ENCODE measurements at regions not wholly inside any gene's neighbourhood (a gene's known extent, or its start where the extent isn't known, plus 50 kb on each side); places are given as distances from the start of the nearest gene placed in this dataset.
"Not testable (repeated sequence)": the region's sequence is repeated elsewhere in the genome, so short reads cannot be mapped to it uniquely, and the experiment has no call there.

DNA sequence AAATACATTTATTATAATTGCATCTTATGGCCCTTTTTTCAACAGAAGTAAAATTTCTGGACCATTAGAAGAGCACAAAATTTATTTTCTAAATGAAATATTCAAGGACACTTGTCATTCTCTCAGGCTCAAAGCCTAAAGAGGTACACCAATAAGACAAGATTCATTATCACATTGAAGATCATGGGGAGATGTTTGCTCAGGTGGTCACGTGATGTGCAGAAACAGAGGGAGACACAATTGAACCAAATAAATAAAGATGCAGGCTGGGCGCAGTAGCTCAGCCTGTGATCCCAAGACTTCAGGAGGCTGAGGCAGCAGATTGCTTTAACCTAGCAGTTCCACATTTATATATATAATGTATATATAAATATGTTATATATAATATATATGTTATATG lies 53.2 kb upstream of the TMEM254 start:
- Histone ChIP-seq H3K4me1 (replicated peaks in 1 of 2) (no peaks in the 10 kb centered on the region), H3K27ac (no peak overlapping the region), H3K4me3 (no peak overlapping the region), H3K36me3 (replicated peaks in 1 of 2) (no peaks in the 10 kb centered on the region), H3K27me3 (no peaks in the 10 kb centered on the region), H3K9me3 (replicated peaks in 1 of 3) (no peaks in the 10 kb centered on the region)
- DNase-seq, result no peak
- WGBS, 4 donors, result 80 to 87% (median 84%) methylated on average over 2 of the region's 2 CpGs
- intact Hi-C loops (cut with DNase I), result no loop called here
- TF ChIP-seq POLR2A (IDR thresholded peaks at IDR 0.05), result no peak

DNA sequence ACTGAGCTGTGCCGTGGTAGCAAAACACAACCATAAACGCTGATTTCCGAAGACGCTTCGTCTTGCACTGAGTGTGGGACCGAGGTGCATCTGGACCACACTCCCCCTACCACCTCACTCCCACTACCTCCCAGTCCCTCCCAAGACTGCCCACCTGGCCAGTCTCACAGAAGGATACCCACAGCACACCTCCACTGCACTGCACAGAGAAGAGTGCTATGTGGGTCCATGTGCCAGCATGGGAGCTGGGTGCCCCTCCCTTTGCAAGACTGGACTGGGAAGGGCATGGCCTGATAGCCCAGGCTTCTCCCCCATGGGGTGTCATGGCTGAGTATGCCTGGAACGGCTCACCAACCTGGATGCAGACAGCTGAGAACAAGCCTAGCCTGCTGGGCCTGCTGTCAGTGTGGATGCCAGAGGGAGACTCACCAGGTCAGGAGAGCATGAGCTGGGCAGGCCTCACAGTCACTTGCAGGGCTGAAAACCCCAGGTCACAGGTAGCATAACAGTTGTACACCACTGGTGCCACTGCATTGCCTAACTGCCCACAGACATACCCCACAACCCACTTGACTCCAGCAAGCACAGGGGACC lies 56.0 kb upstream of the TMEM254 start:
- H3K27ac ChIP-seq; H3K4me3 ChIP-seq; H3K4me1 ChIP-seq (replicated peaks in 1 of 2); DNase-seq; H3K9me3 ChIP-seq (replicated peaks in 1 of 3); intact Hi-C loops (cut with DNase I); H3K27me3 ChIP-seq; H3K36me3 ChIP-seq (replicated peaks in 1 of 2): not testable (repeated sequence)
- WGBS, 4 donors, result 75 to 79% (median 79%) methylated on average over 1 of the region's 7 CpGs; no CpG with 5 or more reads in 1 of the 4 donors

DNA sequence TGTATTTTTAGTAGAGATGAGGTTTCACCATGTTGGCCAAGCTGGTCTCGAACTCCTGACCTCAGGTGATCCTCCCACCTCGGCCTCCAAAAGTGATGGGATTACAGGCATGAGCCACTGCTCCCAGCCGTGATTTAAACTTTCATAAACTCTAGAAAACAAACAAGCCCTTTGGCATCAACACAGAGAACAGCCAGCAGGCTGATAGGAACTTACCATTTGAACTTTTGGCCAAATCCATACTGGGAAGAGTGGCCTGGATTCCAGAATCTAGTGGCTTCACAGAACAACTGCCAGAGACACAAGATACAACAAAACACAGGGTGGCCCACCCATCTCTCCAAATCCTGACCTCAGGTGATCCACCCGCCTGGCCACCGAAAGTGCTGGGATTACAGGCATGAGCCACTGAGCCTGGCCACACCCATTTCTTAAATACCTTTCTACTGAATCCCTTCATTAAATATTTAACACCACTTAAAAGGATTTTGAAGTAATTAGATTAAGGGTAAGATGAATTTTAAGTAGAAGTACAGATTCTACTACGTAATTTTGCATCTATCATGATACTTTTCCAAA lies 60.0 kb upstream of the TMEM254 start:
- WGBS, 4 donors, result 85 to 92% (median 87%) methylated on average over 6 of the region's 6 CpGs

DNA sequence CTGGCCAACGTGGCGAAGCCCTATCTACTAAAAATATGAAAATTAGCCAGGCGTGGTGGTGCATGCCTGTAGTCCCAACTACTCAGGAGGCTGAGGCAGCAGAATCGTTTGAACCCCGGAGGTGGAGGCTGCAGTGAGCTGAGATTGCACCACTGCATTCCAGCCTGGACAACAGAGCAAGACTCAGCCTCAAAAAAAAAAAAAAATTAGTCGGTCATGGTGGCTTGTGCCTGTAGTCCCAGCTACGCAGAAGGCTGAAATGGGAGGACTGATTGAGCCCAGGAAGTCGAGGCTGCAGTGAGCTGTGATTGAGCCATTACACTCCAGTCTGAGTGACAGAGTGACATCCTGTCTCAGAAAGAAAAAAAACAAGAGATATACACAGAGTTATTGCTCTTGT lies 61.3 kb upstream of the TMEM254 start:
- H3K9me3 ChIP-seq (replicated peaks in 1 of 3); H3K27me3 ChIP-seq; H3K4me3 ChIP-seq; intact Hi-C loops (cut with DNase I); H3K36me3 ChIP-seq (replicated peaks in 1 of 2); DNase-seq; H3K27ac ChIP-seq; H3K4me1 ChIP-seq (replicated peaks in 1 of 2): not testable (repeated sequence)
- WGBS, 4 donors, result 79 to 91% (median 88%) methylated on average over 8 of the region's 8 CpGs

More for the DNA sequence above, 60.0 kb upstream of the TMEM254 start:
- DNase-seq; H3K27ac ChIP-seq; H3K4me3 ChIP-seq; H3K36me3 ChIP-seq (replicated peaks in 1 of 2); H3K27me3 ChIP-seq; H3K9me3 ChIP-seq (replicated peaks in 1 of 3); intact Hi-C loops (cut with DNase I); H3K4me1 ChIP-seq (replicated peaks in 1 of 2): not testable (repeated sequence)

DNA sequence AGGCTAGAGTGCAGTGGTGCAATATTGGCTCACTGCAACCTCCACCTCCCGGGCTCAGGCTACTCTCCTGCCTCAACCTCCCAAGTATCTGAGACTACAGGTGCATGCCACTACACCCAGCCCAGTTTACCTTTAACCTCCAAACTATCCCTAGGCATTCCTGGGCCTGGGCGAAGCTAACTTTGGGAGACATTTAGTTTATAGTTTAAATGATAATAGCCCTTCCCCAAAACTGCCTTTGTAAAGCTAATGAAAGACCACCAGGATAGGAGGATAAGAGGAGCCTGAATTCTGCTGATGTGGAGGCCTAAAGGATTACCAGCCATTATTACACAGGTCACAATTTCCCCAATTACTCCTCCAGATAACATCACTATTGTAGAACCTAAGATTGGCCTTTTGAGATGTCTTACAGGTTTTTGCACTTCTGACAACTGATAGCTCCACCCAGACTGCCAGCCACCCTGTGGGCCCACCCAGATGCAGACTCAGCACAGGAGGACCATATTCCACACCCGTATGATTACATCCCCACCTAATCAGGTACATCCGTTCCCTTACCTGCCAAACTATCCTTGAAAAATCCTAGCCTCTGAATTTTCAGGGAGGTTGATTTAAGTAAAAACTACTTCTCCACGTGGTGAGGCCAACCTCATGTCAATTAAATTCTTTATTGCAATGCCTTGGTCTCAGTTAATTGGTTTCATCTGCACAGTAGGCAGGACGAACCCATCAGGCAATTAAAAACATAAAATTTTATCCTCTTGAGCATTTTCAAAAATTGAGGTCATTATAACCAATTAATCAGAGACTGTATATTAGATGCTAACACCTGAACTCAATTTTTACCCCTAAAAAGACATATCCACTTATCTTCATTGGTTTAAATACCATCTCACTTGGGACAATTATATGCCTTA lies 62.3 kb upstream of the TMEM254 start:
- intact Hi-C loops (cut with DNase I), result no loop called here
- H3K9me3 ChIP-seq (replicated peaks in 1 of 3), result no peaks in the 10 kb centered on the region
- no peak overlapping the region for H3K4me3 ChIP-seq
- 78 to 85% (median 82%) methylated on average over 6 of the region's 6 CpGs for WGBS, 4 donors
- no peaks in the 10 kb centered on the region for H3K36me3 ChIP-seq (replicated peaks in 1 of 2)
- DNase-seq, result no peak
- H3K27ac ChIP-seq, result no peak overlapping the region
- no peak for TF ChIP-seq POLR2A (IDR thresholded peaks at IDR 0.05)
- no peaks in the 10 kb centered on the region for H3K4me1 ChIP-seq (replicated peaks in 1 of 2)
- no peaks in the 10 kb centered on the region for H3K27me3 ChIP-seq

DNA sequence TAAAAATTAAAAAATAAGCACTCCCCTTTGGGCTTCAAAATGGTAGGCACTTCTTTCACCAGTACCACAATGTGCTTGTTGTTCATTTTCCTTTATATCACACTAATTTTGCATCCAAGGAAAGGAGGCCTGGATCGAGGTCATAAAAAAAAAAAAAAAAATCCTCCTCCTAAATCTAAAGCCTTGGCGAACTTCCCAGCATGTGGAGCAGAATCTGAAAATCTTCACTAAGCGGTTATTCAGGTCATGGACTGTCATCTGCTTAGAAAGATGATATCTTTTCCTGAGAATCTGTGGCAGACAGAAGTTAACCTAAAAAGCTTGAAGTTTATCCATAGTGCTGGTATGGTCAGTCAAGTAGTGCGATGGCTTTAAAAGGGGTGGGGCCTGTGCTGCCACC lies 64.2 kb upstream of the SFTPD start:
- H3K9me3 ChIP-seq (replicated peaks in 1 of 3); H3K27me3 ChIP-seq; H3K4me3 ChIP-seq; H3K4me1 ChIP-seq (replicated peaks in 1 of 2); H3K36me3 ChIP-seq (replicated peaks in 1 of 2); H3K27ac ChIP-seq; intact Hi-C loops (cut with DNase I): not testable (repeated sequence)
- peak; percentile 32 to 67 (median 42) for DNase-seq
- WGBS, 4 donors, result 29 to 36% (median 34%) methylated on average over 4 of the region's 4 CpGs

DNA sequence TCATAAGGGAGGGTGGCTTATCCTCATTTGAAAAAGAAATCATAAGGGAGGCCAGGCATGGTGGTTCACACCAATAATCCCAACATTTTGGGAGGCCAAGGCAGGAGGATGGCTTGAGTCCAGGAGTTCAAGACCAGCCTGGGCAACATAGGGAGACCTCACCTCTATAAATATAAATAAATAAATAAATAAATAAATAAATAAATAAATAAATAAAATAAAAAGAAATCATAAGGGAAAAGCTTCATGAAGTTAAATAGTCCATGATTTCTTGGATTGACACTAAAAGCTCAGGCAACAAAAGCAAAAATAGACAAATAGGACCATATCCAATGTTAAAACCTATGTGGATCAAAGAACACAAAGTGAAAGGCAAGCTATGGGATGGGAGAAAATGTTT lies 62.2 kb upstream of the SFTPD start:
- H3K27me3 ChIP-seq; H3K4me3 ChIP-seq; intact Hi-C loops (cut with DNase I); H3K36me3 ChIP-seq (replicated peaks in 1 of 2); H3K9me3 ChIP-seq (replicated peaks in 1 of 3); DNase-seq; H3K4me1 ChIP-seq (replicated peaks in 1 of 2); H3K27ac ChIP-seq: not testable (repeated sequence)

Data from adrenal gland (tissue), 9 donors.